NCI-H748 treated with DMSO at 0.1 percent for 48 hours (cell line): ENCODE measurements at regions not wholly inside any gene's neighbourhood (a gene's known extent, or its start where the extent isn't known, plus 50 kb on each side); places are given as distances from the start of the nearest gene placed in this dataset.
A peak's percentile ranks its signal among the peaks of the same experiment; 100 is the strongest.

Experiments used
- DNase-seq: peaks from one replicate; lab custom pipeline; 2025; lab: John Stamatoyannopoulos, UW

- DNase-seq = no peak
Observed at GRCh38 chr3:148162132-148162531, 535.6 kb upstream of the AGTR1 start.

- DNase-seq = no peak
Observed at GRCh38 chr3:148168347-148168746, 529.4 kb upstream of the AGTR1 start.

- no peak for DNase-seq
Observed at GRCh38 chr3:148173851-148174250, 523.9 kb upstream of the AGTR1 start.

GRCh38 chr3:148175214-148175613, 522.5 kb upstream of the AGTR1 start:
- DNase-seq = no peak

- DNase-seq = peak; percentile 84
Observed at GRCh38 chr3:148178503-148178902, 519.2 kb upstream of the AGTR1 start.

GRCh38 chr3:148184798-148185197, 512.9 kb upstream of the AGTR1 start:
- DNase-seq = no peak

GRCh38 chr3:148186881-148187280, 510.8 kb upstream of the AGTR1 start:
- DNase-seq = no peak

- DNase-seq = no peak
Observed at GRCh38 chr3:148187296-148187695, 510.4 kb upstream of the AGTR1 start.

GRCh38 chr3:148190441-148190990, 507.2 kb upstream of the AGTR1 start:
- DNase-seq = no peak

- no peak for DNase-seq
Observed at GRCh38 chr3:148191966-148192365, 505.7 kb upstream of the AGTR1 start.

- DNase-seq = no peak
Observed at GRCh38 chr3:148197061-148197460, 500.6 kb upstream of the AGTR1 start.

GRCh38 chr3:148202386-148202785, 495.3 kb upstream of the AGTR1 start:
- DNase-seq = no peak

GRCh38 chr3:148203297-148204010, 494.2 kb upstream of the AGTR1 start:
- DNase-seq = peak; percentile 8

- no peak for DNase-seq
Observed at GRCh38 chr3:148204131-148204530, 493.6 kb upstream of the AGTR1 start.

- no peak for DNase-seq
Observed at GRCh38 chr3:148205977-148206376, 491.7 kb upstream of the AGTR1 start.

- DNase-seq = no peak
Observed at GRCh38 chr3:148206446-148206845, 491.3 kb upstream of the AGTR1 start.

- no peak for DNase-seq
Observed at GRCh38 chr3:148208975-148209374, 488.7 kb upstream of the AGTR1 start.

- DNase-seq = no peak
Observed at GRCh38 chr3:148211725-148212124, 486.0 kb upstream of the AGTR1 start.

GRCh38 chr3:148214705-148215104, 483.0 kb upstream of the AGTR1 start:
- no peak for DNase-seq

- no peak for DNase-seq
Observed at GRCh38 chr3:148217317-148217716, 480.4 kb upstream of the AGTR1 start.

GRCh38 chr3:148218222-148218621, 479.5 kb upstream of the AGTR1 start:
- DNase-seq = no peak

- DNase-seq = no peak
Observed at GRCh38 chr3:148219999-148220398, 477.7 kb upstream of the AGTR1 start.

- no peak for DNase-seq
Observed at GRCh38 chr3:148221303-148221702, 476.4 kb upstream of the AGTR1 start.

GRCh38 chr3:148223266-148223665, 474.4 kb upstream of the AGTR1 start:
- no peak for DNase-seq
